HEK293 (cell line): ENCODE measurements at regions not wholly inside any gene's neighbourhood (a gene's known extent, or its start where the extent isn't known, plus 50 kb on each side); places are given as distances from the start of the nearest gene placed in this dataset.

Source experiments
- CTCF ChIA-PET: fragments of 350-600 bp; formaldehyde crosslinking; extraction: SDS; loops from one replicate; lab custom pipeline; 2021; ENCODE audit warnings: antibody characterized with exemption; lab: Yijun Ruan, JAX
- POLR2A ChIA-PET: fragments of 300-600 bp; formaldehyde crosslinking; extraction: SDS; loops from one replicate; lab custom pipeline; 2020; ENCODE audit warnings: antibody characterized with exemption, inconsistent platforms; lab: Yijun Ruan, JAX
- H3K27ac ChIP-seq: fragments of 200-500 bp; sonication (Bioruptor generic); 2 replicates; pipeline ENCODE4 v1.5.1; 2014; ENCODE audit warnings: low read depth, low read length, control low read depth, inconsistent platforms; ENCODE audit errors: extremely low read depth
- H3K36me3 ChIP-seq, 2 experiments: fragments of 200-500 bp in 1 of 2; sonication (Bioruptor generic) in 1 of 2; 1 replicate in 1 of 2; 2 replicates in 1 of 2; pipeline ENCODE4 v1.5.1; 2014 to 2017; ENCODE audit warnings: inconsistent platforms in 2 of 2, low read length in 2 of 2; ENCODE audit not compliant: control insufficient read depth in 2 of 2, insufficient read depth in 1 of 2
- H3K4me1 ChIP-seq: fragments of 200-500 bp; sonication (Bioruptor generic); 2 replicates; pipeline ENCODE4 v1.5.1; 2014; ENCODE audit warnings: mild to moderate bottlenecking, low read length, inconsistent platforms; ENCODE audit not compliant: control insufficient read depth, insufficient read depth
- H3K4me3 ChIP-seq: 2 replicates; pipeline ENCODE4 v1.5.1; 2011; ENCODE audit warnings: low read depth, mild to moderate bottlenecking, control low read depth, low read length, moderate library complexity
- H3K9me3 ChIP-seq: fragments of 200-500 bp; sonication (Bioruptor generic); 2 replicates; pipeline ENCODE4 v1.5.1; 2014; ENCODE audit warnings: low read depth, low read length, inconsistent platforms; ENCODE audit not compliant: control insufficient read depth, insufficient read depth
- BCL11B ChIP-seq: fragments of 450-650 bp; formaldehyde crosslinking; IDR thresholded peaks from 2 replicates; pipeline ENCODE4 v1.5.1; 2016; ENCODE audit warnings: low read depth, missing biosample characterization, missing genetic modification characterization
- GLIS1 ChIP-seq: fragments of 450-650 bp; formaldehyde crosslinking; IDR thresholded peaks from 2 replicates; pipeline ENCODE4 v1.5.1; 2016; ENCODE audit warnings: missing biosample characterization, missing genetic modification characterization
- HOXC10 ChIP-seq: sonication (generic); formaldehyde crosslinking; IDR thresholded peaks from 2 replicates; pipeline ENCODE4 v1.8.1; 2023; ENCODE audit warnings: mild to moderate bottlenecking, missing genetic modification reagents
- RBAK ChIP-seq: fragments of 450-650 bp; formaldehyde crosslinking; IDR thresholded peaks from 2 replicates; pipeline ENCODE4 v1.5.1; 2016; ENCODE audit warnings: missing biosample characterization, missing genetic modification characterization
- TCF7L2 ChIP-seq: IDR thresholded peaks from 2 replicates; pipeline ENCODE4 v1.6.1; 2011; ENCODE audit warnings: low read depth, mild to moderate bottlenecking, inconsistent platforms, low read length, moderate library complexity, borderline replicate concordance
- ZFHX2 ChIP-seq: fragments of 450-650 bp; formaldehyde crosslinking; conservative IDR thresholded peaks from 2 replicates; pipeline ENCODE4 v1.5.1; 2016; ENCODE audit warnings: missing biosample characterization, missing genetic modification characterization
- ZNF2 ChIP-seq: fragments of 450-650 bp; formaldehyde crosslinking; IDR thresholded peaks from 2 replicates; pipeline ENCODE4 v1.5.1; 2016; ENCODE audit warnings: missing biosample characterization, missing genetic modification characterization
- ZNF529 ChIP-seq: fragments of 450-650 bp; formaldehyde crosslinking; IDR thresholded peaks from 2 replicates; pipeline ENCODE4 v1.5.1; 2017; ENCODE audit warnings: missing genetic modification characterization, missing biosample characterization; ENCODE audit not compliant: insufficient replicate concordance
- ZNF561 ChIP-seq: fragments of 450-650 bp; IDR thresholded peaks from 2 replicates; pipeline ENCODE4 v1.5.1; 2018; ENCODE audit warnings: missing biosample characterization, missing genetic modification characterization, borderline replicate concordance
- ZNF654 ChIP-seq: fragments of 450-650 bp; formaldehyde crosslinking; IDR thresholded peaks from 2 replicates; pipeline ENCODE4 v1.5.1; 2016; ENCODE audit warnings: low read depth, missing biosample characterization, missing genetic modification characterization
- TF ChIP-seq, protein P1 (sequence below): fragments of 450-650 bp; formaldehyde crosslinking; IDR thresholded peaks from 2 replicates; pipeline ENCODE4 v1.5.1; 2016; ENCODE audit warnings: missing biosample characterization, missing genetic modification characterization
- TF ChIP-seq, protein P2 (sequence below): fragments of 450-650 bp; formaldehyde crosslinking; IDR thresholded peaks from 2 replicates; pipeline ENCODE4 v1.5.1; 2016; ENCODE audit warnings: missing biosample characterization, missing genetic modification characterization
- TF ChIP-seq, protein P3 (sequence below): fragments of 450-650 bp; formaldehyde crosslinking; conservative IDR thresholded peaks from 2 replicates; pipeline ENCODE4 v1.5.1; 2016; ENCODE audit warnings: low read depth, missing biosample characterization, missing genetic modification characterization
- TF ChIP-seq, protein P4 (sequence below): fragments of 450-650 bp; formaldehyde crosslinking; IDR thresholded peaks from 2 replicates; pipeline ENCODE4 v1.5.1; 2016; ENCODE audit warnings: missing biosample characterization, missing genetic modification characterization
- TF ChIP-seq, protein P5 (sequence below): fragments of 450-650 bp; formaldehyde crosslinking; IDR thresholded peaks from 2 replicates; pipeline ENCODE4 v1.5.0; 2017; ENCODE audit warnings: missing biosample characterization, missing genetic modification characterization, borderline replicate concordance
- TF ChIP-seq, protein P6 (sequence below): fragments of 450-650 bp; formaldehyde crosslinking; IDR thresholded peaks from 2 replicates; pipeline ENCODE4 v1.5.1; 2016; ENCODE audit warnings: missing biosample characterization, missing genetic modification characterization
- TF ChIP-seq, protein P7 (sequence below): fragments of 450-650 bp; formaldehyde crosslinking; IDR thresholded peaks from 2 replicates; pipeline ENCODE4 v1.5.1; 2017; ENCODE audit warnings: missing biosample characterization, missing genetic modification characterization

DNA sequence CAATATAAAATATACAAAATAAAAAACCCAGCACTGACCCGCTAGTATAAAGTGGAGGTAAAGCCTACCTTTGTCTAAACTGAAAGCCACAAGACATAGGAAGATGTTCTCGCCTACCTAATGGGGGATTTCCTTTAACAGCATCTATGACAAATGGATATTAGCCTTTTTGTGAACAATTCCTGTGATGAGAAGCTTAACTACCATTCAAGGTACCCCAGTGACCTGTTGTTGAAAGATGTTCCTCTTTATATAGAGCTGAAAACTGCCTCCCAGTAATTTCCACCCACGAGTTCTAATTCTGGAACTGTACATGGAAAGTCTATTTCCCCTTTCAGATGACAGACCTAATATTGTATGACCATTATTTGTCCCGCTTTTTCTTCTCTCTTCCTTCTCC lies 109.8 kb upstream of the RASGRP1 start:
- Histone ChIP-seq H3K4me1 (no peaks in the 10 kb centered on the region), H3K9me3 (no peaks in the 10 kb centered on the region), H3K36me3 (no peaks in the 10 kb centered on the region), H3K4me3 (no peak overlapping the region), H3K27ac (no peak overlapping the region)
- ChIA-PET CTCF (interaction anchor here (0.6 to 1.3 kb wide), 4 partner anchors 12 to 423 kb away, joined by 3 to 6 read pairs (median 4); partner anchors contain the start of gene RASGRP1), POLR2A (no interaction called here)
- TF ChIP-seq ZNF2 (tag by site-specific recombination) (no peak), HOXC10 (CRISPR knock-in tag) (no peak), ZFHX2 (tag by site-specific recombination) (no peak), GLIS1 (tag by site-specific recombination) (no peak), BCL11B (tag by site-specific recombination) (no peak), ZNF561 (no peak), TCF7L2 (no peak), ZNF529 (tag by site-specific recombination) (no peak), ZNF654 (tag by site-specific recombination) (no peak), RBAK (tag by site-specific recombination) (no peak)
- TF ChIP-seq, protein P1, sequence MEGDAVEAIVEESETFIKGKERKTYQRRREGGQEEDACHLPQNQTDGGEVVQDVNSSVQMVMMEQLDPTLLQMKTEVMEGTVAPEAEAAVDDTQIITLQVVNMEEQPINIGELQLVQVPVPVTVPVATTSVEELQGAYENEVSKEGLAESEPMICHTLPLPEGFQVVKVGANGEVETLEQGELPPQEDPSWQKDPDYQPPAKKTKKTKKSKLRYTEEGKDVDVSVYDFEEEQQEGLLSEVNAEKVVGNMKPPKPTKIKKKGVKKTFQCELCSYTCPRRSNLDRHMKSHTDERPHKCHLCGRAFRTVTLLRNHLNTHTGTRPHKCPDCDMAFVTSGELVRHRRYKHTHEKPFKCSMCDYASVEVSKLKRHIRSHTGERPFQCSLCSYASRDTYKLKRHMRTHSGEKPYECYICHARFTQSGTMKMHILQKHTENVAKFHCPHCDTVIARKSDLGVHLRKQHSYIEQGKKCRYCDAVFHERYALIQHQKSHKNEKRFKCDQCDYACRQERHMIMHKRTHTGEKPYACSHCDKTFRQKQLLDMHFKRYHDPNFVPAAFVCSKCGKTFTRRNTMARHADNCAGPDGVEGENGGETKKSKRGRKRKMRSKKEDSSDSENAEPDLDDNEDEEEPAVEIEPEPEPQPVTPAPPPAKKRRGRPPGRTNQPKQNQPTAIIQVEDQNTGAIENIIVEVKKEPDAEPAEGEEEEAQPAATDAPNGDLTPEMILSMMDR = no peak
- TF ChIP-seq, protein P2, sequence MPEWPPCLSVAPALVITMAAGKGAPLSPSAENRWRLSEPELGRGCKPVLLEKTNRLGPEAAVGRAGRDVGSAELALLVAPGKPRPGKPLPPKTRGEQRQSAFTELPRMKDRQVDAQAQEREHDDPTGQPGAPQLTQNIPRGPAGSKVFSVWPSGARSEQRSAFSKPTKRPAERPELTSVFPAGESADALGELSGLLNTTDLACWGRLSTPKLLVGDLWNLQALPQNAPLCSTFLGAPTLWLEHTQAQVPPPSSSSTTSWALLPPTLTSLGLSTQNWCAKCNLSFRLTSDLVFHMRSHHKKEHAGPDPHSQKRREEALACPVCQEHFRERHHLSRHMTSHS (tag by site-specific recombination) = no peak
- TF ChIP-seq, protein P3, sequence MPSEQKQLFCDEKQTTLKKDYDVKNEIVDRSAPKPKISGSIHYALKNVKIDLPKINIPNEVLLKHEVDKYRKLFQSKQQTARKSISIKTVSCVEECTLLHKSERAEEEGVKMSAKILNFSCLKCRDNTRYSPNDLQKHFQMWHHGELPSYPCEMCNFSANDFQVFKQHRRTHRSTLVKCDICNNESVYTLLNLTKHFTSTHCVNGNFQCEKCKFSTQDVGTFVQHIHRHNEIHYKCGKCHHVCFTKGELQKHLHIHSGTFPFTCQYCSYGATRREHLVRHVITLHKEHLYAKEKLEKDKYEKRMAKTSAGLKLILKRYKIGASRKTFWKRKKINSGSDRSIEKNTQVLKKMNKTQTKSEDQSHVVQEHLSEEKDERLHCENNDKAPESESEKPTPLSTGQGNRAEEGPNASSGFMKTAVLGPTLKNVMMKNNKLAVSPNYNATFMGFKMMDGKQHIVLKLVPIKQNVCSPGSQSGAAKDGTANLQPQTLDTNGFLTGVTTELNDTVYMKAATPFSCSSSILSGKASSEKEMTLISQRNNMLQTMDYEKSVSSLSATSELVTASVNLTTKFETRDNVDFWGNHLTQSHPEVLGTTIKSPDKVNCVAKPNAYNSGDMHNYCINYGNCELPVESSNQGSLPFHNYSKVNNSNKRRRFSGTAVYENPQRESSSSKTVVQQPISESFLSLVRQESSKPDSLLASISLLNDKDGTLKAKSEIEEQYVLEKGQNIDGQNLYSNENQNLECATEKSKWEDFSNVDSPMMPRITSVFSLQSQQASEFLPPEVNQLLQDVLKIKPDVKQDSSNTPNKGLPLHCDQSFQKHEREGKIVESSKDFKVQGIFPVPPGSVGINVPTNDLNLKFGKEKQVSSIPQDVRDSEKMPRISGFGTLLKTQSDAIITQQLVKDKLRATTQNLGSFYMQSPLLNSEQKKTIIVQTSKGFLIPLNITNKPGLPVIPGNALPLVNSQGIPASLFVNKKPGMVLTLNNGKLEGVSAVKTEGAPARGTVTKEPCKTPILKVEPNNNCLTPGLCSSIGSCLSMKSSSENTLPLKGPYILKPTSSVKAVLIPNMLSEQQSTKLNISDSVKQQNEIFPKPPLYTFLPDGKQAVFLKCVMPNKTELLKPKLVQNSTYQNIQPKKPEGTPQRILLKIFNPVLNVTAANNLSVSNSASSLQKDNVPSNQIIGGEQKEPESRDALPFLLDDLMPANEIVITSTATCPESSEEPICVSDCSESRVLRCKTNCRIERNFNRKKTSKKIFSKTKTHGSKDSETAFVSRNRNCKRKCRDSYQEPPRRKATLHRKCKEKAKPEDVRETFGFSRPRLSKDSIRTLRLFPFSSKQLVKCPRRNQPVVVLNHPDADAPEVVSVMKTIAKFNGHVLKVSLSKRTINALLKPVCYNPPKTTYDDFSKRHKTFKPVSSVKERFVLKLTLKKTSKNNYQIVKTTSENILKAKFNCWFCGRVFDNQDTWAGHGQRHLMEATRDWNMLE (tag by site-specific recombination) = no peak
- TF ChIP-seq, protein P4, sequence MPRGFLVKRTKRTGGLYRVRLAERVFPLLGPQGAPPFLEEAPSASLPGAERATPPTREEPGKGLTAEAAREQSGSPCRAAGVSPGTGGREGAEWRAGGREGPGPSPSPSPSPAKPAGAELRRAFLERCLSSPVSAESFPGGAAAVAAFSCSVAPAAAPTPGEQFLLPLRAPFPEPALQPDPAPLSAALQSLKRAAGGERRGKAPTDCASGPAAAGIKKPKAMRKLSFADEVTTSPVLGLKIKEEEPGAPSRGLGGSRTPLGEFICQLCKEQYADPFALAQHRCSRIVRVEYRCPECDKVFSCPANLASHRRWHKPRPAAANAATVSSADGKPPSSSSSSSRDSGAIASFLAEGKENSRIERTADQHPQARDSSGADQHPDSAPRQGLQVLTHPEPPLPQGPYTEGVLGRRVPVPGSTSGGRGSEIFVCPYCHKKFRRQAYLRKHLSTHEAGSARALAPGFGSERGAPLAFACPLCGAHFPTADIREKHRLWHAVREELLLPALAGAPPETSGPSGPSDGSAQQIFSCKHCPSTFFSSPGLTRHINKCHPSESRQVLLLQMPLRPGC (tag by site-specific recombination) = no peak
- TF ChIP-seq, protein P5, sequence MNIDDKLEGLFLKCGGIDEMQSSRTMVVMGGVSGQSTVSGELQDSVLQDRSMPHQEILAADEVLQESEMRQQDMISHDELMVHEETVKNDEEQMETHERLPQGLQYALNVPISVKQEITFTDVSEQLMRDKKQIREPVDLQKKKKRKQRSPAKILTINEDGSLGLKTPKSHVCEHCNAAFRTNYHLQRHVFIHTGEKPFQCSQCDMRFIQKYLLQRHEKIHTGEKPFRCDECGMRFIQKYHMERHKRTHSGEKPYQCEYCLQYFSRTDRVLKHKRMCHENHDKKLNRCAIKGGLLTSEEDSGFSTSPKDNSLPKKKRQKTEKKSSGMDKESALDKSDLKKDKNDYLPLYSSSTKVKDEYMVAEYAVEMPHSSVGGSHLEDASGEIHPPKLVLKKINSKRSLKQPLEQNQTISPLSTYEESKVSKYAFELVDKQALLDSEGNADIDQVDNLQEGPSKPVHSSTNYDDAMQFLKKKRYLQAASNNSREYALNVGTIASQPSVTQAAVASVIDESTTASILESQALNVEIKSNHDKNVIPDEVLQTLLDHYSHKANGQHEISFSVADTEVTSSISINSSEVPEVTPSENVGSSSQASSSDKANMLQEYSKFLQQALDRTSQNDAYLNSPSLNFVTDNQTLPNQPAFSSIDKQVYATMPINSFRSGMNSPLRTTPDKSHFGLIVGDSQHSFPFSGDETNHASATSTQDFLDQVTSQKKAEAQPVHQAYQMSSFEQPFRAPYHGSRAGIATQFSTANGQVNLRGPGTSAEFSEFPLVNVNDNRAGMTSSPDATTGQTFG (tag by site-specific recombination) = no peak
- TF ChIP-seq, protein P6, sequence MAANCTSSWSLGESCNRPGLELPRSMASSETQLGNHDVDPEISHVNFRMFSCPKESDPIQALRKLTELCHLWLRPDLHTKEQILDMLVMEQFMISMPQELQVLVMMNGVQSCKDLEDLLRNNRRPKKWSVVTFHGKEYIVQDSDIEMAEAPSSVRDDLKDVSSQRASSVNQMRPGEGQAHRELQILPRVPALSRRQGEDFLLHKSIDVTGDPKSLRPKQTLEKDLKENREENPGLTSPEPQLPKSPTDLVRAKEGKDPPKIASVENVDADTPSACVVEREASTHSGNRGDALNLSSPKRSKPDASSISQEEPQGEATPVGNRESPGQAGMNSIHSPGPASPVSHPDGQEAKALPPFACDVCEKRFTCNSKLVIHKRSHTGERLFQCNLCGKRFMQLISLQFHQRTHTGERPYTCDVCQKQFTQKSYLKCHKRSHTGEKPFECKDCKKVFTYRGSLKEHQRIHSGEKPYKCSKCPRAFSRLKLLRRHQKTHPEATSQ (tag by site-specific recombination) = no peak
- TF ChIP-seq, protein P7, sequence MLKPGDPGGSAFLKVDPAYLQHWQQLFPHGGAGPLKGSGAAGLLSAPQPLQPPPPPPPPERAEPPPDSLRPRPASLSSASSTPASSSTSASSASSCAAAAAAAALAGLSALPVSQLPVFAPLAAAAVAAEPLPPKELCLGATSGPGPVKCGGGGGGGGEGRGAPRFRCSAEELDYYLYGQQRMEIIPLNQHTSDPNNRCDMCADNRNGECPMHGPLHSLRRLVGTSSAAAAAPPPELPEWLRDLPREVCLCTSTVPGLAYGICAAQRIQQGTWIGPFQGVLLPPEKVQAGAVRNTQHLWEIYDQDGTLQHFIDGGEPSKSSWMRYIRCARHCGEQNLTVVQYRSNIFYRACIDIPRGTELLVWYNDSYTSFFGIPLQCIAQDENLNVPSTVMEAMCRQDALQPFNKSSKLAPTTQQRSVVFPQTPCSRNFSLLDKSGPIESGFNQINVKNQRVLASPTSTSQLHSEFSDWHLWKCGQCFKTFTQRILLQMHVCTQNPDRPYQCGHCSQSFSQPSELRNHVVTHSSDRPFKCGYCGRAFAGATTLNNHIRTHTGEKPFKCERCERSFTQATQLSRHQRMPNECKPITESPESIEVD (tag by site-specific recombination) = no peak
